ENCODE measurements at regions not wholly inside any gene's neighbourhood (a gene's known extent, or its start where the extent isn't known, plus 50 kb on each side); places are given as distances from the start of the nearest gene placed in this dataset.

DNA sequence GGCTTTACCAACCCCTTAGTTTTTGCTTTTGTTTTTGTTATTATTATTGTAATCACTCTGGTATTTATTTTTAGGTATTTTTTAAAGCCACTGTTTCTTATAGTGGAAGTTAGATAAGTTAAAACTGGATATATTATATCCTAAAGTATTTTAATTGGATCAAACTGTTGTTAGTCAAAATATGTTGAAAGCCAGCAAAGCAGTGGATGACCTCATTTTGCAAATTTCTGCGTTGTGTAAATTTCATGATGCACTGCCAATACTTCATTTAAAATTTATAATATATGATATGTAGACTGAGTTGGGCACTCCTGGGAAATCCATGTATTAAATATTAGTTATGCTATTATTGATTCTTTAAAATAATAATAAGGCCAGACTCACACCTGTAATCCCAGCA is 661.7 kb upstream of the NRXN1 start:
- TF ChIP-seq, protein P1, sequence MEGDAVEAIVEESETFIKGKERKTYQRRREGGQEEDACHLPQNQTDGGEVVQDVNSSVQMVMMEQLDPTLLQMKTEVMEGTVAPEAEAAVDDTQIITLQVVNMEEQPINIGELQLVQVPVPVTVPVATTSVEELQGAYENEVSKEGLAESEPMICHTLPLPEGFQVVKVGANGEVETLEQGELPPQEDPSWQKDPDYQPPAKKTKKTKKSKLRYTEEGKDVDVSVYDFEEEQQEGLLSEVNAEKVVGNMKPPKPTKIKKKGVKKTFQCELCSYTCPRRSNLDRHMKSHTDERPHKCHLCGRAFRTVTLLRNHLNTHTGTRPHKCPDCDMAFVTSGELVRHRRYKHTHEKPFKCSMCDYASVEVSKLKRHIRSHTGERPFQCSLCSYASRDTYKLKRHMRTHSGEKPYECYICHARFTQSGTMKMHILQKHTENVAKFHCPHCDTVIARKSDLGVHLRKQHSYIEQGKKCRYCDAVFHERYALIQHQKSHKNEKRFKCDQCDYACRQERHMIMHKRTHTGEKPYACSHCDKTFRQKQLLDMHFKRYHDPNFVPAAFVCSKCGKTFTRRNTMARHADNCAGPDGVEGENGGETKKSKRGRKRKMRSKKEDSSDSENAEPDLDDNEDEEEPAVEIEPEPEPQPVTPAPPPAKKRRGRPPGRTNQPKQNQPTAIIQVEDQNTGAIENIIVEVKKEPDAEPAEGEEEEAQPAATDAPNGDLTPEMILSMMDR (IDR thresholded peaks at IDR 0.05), result no peak
- TF ChIP-seq POLR2A (IDR thresholded peaks at IDR 0.05) (no peak), EP300 (IDR thresholded peaks at IDR 0.05) (no peak), POLR2AphosphoS5 (IDR thresholded peaks at IDR 0.05) (no peak)

All from suprapubic skin (tissue), 4 donors.